ENCODE measurements at regions not wholly inside any gene's neighbourhood (a gene's known extent, or its start where the extent isn't known, plus 50 kb on each side); places are given as distances from the start of the nearest gene placed in this dataset.
A peak's percentile ranks its signal among the peaks of the same experiment; 100 is the strongest.
"Not testable (repeated sequence)": the region's sequence is repeated elsewhere in the genome, so short reads cannot be mapped to it uniquely, and the experiment has no call there.

DNA sequence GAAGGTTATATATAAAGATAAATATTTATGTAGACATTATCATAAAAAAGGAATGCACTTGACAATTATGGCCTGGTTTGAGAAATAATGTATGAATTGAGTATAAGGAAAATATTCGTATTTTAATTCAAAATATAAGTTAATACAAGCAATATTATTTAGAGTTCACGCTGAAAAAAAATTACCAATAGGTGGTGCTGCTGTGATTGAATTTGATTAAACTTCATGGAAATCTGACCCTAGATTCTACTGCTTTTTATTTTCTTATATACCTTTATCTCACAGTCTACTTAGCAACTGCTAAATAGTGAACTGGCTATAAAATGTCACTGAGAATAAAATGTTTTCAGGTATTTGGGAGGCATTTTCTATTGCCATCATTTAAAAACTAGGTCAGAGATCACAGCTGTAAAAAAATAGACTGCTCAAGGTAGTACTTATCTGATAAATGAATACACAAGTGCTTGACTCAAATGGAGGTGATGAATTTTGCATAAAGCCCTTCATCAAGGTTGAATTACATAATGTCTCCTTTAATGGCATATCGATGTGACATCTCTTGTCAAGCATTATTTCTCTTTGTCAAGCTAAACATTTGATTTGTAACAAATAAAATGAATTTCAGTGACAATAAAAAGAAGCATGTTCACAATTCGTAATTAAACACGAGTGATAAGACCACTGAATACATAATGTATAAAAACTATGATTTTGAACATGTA is 1638.8 kb upstream of the PCDH7 start:
- DNase-seq (ENCODE audit: low read depth in 2 of 2) = peak; percentile 6 to 32
- TF ChIP-seq, protein P1, sequence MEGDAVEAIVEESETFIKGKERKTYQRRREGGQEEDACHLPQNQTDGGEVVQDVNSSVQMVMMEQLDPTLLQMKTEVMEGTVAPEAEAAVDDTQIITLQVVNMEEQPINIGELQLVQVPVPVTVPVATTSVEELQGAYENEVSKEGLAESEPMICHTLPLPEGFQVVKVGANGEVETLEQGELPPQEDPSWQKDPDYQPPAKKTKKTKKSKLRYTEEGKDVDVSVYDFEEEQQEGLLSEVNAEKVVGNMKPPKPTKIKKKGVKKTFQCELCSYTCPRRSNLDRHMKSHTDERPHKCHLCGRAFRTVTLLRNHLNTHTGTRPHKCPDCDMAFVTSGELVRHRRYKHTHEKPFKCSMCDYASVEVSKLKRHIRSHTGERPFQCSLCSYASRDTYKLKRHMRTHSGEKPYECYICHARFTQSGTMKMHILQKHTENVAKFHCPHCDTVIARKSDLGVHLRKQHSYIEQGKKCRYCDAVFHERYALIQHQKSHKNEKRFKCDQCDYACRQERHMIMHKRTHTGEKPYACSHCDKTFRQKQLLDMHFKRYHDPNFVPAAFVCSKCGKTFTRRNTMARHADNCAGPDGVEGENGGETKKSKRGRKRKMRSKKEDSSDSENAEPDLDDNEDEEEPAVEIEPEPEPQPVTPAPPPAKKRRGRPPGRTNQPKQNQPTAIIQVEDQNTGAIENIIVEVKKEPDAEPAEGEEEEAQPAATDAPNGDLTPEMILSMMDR (IDR thresholded peaks at IDR 0.05; ENCODE audit: low read depth, low read length) = no peak
- no peak overlapping the region for H3K4me3 ChIP-seq (replicated peaks in 1 of 2; ENCODE audit: low read depth in 2 of 2, low read length in 2 of 2)

DNA sequence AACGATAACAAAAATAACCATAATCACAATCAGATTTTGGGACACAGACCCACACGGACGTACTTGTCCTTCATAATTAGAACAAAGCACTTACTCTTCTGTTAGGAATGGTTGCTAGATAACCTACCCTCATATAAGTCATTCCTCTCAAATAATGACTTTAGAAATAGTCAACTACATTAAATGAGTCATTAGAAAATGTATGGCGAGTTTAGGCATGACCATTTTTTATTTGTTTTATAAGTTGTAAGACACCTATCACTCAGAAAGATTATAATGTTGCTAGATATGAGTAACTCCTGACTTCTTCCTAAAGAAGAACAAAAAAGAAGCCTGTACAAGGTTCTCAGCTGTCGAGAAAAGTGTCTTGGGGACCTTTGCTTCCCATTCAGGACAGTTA is 1637.5 kb upstream of the PCDH7 start:
- H3K4me3 ChIP-seq (replicated peaks in 1 of 2; ENCODE audit: low read depth in 2 of 2, low read length in 2 of 2) = no peak overlapping the region
- TF ChIP-seq, protein P1 (IDR thresholded peaks at IDR 0.05; ENCODE audit: low read depth, low read length) = no peak
- no peak for DNase-seq (ENCODE audit: low read depth in 2 of 2)

GRCh38 chr4:29085748-29086147 is 1634.4 kb upstream of the PCDH7 start:
- TF ChIP-seq, protein P1 (IDR thresholded peaks at IDR 0.05; ENCODE audit: low read depth, low read length) = no peak
- DNase-seq (ENCODE audit: low read depth in 2 of 2) = no peak

GRCh38 chr4:29104694-29105093 is 1615.5 kb upstream of the PCDH7 start:
- no peak for DNase-seq (ENCODE audit: low read depth in 2 of 2)
- TF ChIP-seq, protein P1 (IDR thresholded peaks at IDR 0.05; ENCODE audit: low read depth, low read length) = no peak
- no peak overlapping the region for H3K4me3 ChIP-seq (replicated peaks in 1 of 2; ENCODE audit: low read depth in 2 of 2, low read length in 2 of 2)

More at GRCh38 chr4:29085748-29086147, 1634.4 kb upstream of the PCDH7 start:
- no peak overlapping the region for H3K4me3 ChIP-seq (replicated peaks in 1 of 2; ENCODE audit: low read depth in 2 of 2, low read length in 2 of 2)

- TF ChIP-seq, protein P1 (IDR thresholded peaks at IDR 0.05; ENCODE audit: low read depth, low read length) = no peak
- no peak for DNase-seq (ENCODE audit: low read depth in 2 of 2)
- H3K4me3 ChIP-seq (replicated peaks in 1 of 2; ENCODE audit: low read depth in 2 of 2, low read length in 2 of 2) = no peak overlapping the region
Measured at GRCh38 chr4:29113960-29114359, 1606.2 kb upstream of the PCDH7 start.

DNA sequence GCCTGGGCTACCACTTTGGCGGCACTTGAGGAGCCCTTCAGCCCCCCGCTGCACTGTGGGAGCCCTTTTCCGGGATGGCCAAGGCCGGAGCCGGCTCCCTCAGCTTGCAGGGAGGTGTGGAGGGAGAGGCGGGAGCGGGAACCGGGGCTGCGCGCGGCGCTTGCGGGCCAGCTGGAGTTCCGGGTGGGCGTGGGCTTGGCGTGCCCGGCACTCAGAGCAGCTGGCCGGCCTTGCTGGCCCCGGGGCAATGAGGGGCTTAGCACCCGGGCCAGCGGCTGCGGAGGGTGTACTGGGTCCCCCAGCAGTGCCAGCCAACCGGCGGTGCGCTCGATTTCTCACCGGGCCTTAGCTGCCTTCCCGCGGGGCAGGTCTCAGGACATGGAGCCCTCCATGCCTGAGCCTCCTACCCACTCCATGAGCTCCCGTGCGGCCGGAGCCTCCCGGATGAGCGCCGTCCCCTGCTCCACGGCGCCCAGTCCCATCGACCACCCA is 1602.9 kb upstream of the PCDH7 start:
- H3K4me3 ChIP-seq (replicated peaks in 1 of 2; ENCODE audit: low read depth in 2 of 2, low read length in 2 of 2); DNase-seq (ENCODE audit: low read depth in 2 of 2): not testable (repeated sequence)

GRCh38 chr4:29121586-29121985 is 1598.6 kb upstream of the PCDH7 start:
- no peak overlapping the region for H3K4me3 ChIP-seq (replicated peaks in 1 of 2; ENCODE audit: low read depth in 2 of 2, low read length in 2 of 2)
- DNase-seq (ENCODE audit: low read depth in 2 of 2) = no peak
- TF ChIP-seq, protein P1 (IDR thresholded peaks at IDR 0.05; ENCODE audit: low read depth, low read length) = no peak

Measured in cardiac fibroblast (primary cell).